Right lobe of liver (tissue), 4 donors: ENCODE measurements at regions not wholly inside any gene's neighbourhood (a gene's known extent, or its start where the extent isn't known, plus 50 kb on each side); places are given as distances from the start of the nearest gene placed in this dataset.

Experiments
- POLR2A ChIP-seq: fragments of 450-650 bp; IDR thresholded peaks from one replicate; pipeline ENCODE4 v1.6.1; 2017; ENCODE audit warnings: antibody characterized with exemption, mild to moderate bottlenecking
- TF ChIP-seq, protein P1 (sequence below), 4 donors: fragments of 200-600 bp in 3 of 4; fragments of 450-650 bp in 1 of 4; IDR thresholded peaks; one replicate each; pipeline versions ENCODE4 v1.5.1 to v1.8.0; 2016 to 2022; ENCODE audit warnings: antibody characterized with exemption in 4 of 4, mild to moderate bottlenecking in 2 of 4
- donor health status: DM: no; HTN: no; CAD: no.
- donor health status: DM: no; HTN: no; CAD: no.
- donor health status: DM: no; HTN: yes; CAD: no.

GRCh38 chr5:74111764-74112163 is 485.8 kb downstream of the ARHGEF28 start:
- no peak for TF ChIP-seq POLR2A
- TF ChIP-seq, protein P1, sequence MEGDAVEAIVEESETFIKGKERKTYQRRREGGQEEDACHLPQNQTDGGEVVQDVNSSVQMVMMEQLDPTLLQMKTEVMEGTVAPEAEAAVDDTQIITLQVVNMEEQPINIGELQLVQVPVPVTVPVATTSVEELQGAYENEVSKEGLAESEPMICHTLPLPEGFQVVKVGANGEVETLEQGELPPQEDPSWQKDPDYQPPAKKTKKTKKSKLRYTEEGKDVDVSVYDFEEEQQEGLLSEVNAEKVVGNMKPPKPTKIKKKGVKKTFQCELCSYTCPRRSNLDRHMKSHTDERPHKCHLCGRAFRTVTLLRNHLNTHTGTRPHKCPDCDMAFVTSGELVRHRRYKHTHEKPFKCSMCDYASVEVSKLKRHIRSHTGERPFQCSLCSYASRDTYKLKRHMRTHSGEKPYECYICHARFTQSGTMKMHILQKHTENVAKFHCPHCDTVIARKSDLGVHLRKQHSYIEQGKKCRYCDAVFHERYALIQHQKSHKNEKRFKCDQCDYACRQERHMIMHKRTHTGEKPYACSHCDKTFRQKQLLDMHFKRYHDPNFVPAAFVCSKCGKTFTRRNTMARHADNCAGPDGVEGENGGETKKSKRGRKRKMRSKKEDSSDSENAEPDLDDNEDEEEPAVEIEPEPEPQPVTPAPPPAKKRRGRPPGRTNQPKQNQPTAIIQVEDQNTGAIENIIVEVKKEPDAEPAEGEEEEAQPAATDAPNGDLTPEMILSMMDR (IDR thresholded peaks at IDR 0.05): no peak
